PC-3 (cell line): ENCODE measurements at regions not wholly inside any gene's neighbourhood (a gene's known extent, or its start where the extent isn't known, plus 50 kb on each side); places are given as distances from the start of the nearest gene placed in this dataset.

Experiments used
- ATAC-seq: fragments of 200-7000 bp; cut with Tn5 transposase; 2 replicates; pipeline ENCODE4 v1.9.1; 2020; ENCODE audit warnings: mild to moderate bottlenecking, moderate library complexity
- BruUV-seq: library from RNA; stranded (reverse); fragments of 400-500 nt; replicated peaks from 2 replicates; lab custom pipeline; 2021; lab: Mats Ljungman, UMichigan
- CTCF ChIA-PET: fragments of 300-600 bp; sonication (Branson Sonifier 250); formaldehyde crosslinking; loops from one replicate; lab custom pipeline; 2022; ENCODE audit warnings: antibody characterized with exemption; lab: Charles Lee
- POLR2A ChIA-PET: fragments of 300-600 bp; sonication (Branson Sonifier 250); formaldehyde crosslinking; loops from one replicate; lab custom pipeline; 2022; ENCODE audit warnings: antibody characterized with exemption; ENCODE audit not compliant: unreplicated experiment; lab: Charles Lee
- DNase-seq: peaks from one replicate; pipeline ENCODE4 v3.0.0-alpha.2; 2015
- H2AFZ ChIP-seq: fragments of 300-600 bp; sonication (generic); 2 replicates; pipeline ENCODE4 v1.6.0; 2016; ENCODE audit warnings: antibody characterized with exemption, low read length
- H3F3A ChIP-seq: fragments of 300-600 bp; sonication (generic); one replicate; pipeline ENCODE4 v1.6.0; 2017; ENCODE audit warnings: antibody characterized with exemption, low read length, control low read depth, mild to moderate bottlenecking; ENCODE audit not compliant: unreplicated experiment
- H3K27ac ChIP-seq: fragments of 300-600 bp; sonication (generic); 2 replicates; pipeline ENCODE4 v1.5.1; 2016; ENCODE audit warnings: mild to moderate bottlenecking, low read length
- H3K27me3 ChIP-seq: fragments of 300-600 bp; sonication (generic); 2 replicates; pipeline ENCODE4 v1.6.1; 2016; ENCODE audit warnings: low read length, mixed read lengths
- H3K36me3 ChIP-seq: fragments of 300-600 bp; sonication (generic); 2 replicates; pipeline ENCODE4 v1.6.1; 2016; ENCODE audit warnings: low read depth, mixed run types, low read length, mixed read lengths
- H3K4me1 ChIP-seq: fragments of 300-600 bp; sonication (generic); 2 replicates; pipeline ENCODE4 v1.5.1; 2016; ENCODE audit warnings: low read length; ENCODE audit not compliant: insufficient read depth
- H3K4me2 ChIP-seq: fragments of 300-600 bp; sonication (generic); 2 replicates; pipeline ENCODE4 v1.6.0; 2016; ENCODE audit warnings: low read length
- H3K4me3 ChIP-seq: fragments of 300-600 bp; sonication (generic); 2 replicates; pipeline ENCODE4 v1.5.1; 2016; ENCODE audit warnings: mild to moderate bottlenecking, low read length, mixed read lengths
- H3K79me2 ChIP-seq: fragments of 300-600 bp; sonication (generic); 2 replicates; pipeline ENCODE4 v1.6.1; 2017; ENCODE audit warnings: low read length, mixed read lengths
- H3K9ac ChIP-seq: fragments of 300-600 bp; sonication (generic); 2 replicates; pipeline ENCODE4 v1.6.0; 2016; ENCODE audit warnings: mild to moderate bottlenecking, low read length
- H3K9me2 ChIP-seq: fragments of 300-600 bp; sonication (generic); replicated peaks from 2 replicates; pipeline ENCODE4 v1.6.1; 2016; ENCODE audit warnings: mixed run types, low read length, mixed read lengths
- H3K9me3 ChIP-seq: fragments of 300-600 bp; sonication (generic); 2 replicates; pipeline ENCODE4 v1.6.1; 2016; ENCODE audit warnings: low read length, mixed read lengths
- H4K20me1 ChIP-seq: fragments of 300-600 bp; sonication (generic); 2 replicates; pipeline ENCODE4 v1.6.1; 2016; ENCODE audit warnings: low read length, mixed read lengths
- EZH2 ChIP-seq: fragments of 300-600 bp; sonication (generic); IDR thresholded peaks from one replicate; pipeline ENCODE4 v1.6.1; 2017; ENCODE audit warnings: antibody characterized with exemption, mild to moderate bottlenecking, low read length; ENCODE audit not compliant: unreplicated experiment
- EZH2phosphoT487 ChIP-seq: fragments of 300-600 bp; sonication (generic); IDR thresholded peaks from 2 replicates; pipeline ENCODE4 v1.6.1; 2018; ENCODE audit warnings: mild to moderate bottlenecking, antibody characterized with exemption, low read length, borderline replicate concordance
- intact Hi-C: fragments of 100-400 bp; cut with micrococcal nuclease; formaldehyde crosslinking; loops from 2 replicates; pipeline ENCODE4 v1.9.0; 2023
- TF ChIP-seq, protein P1 (sequence below): fragments of 300-600 bp; sonication (generic); conservative IDR thresholded peaks from 2 replicates; pipeline ENCODE4 v1.5.1; 2017; ENCODE audit warnings: antibody characterized with exemption, low read depth, mild to moderate bottlenecking, low read length

DNA sequence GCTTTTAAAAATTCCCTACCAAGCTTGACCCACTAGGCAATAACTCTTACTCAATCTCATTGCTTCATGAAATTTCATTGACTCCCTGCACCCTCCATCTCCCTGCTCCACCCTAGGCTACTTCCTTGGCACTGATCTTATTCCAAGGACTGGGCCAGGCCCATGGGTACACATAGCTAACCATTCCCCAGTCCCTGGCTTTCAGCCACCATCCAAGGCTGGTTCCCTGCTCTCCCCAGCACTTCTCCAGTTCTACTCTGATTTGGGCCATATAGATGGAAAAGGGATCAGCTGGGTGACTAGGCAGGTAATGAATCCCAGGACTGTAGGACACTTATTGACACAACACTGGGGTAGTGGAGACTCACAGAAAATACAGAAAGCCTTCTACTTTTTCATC lies 88.1 kb upstream of the NEO1 start:
- Histone ChIP-seq H3K4me3 (no peak overlapping the region), H3K4me2 (no peak overlapping the region), H3K9me3 (no peaks in the 10 kb centered on the region), H4K20me1 (no peaks in the 10 kb centered on the region), H3K36me3 (no peaks in the 10 kb centered on the region), H3K9me2 (no peaks in the 10 kb centered on the region), H3K79me2 (no peaks in the 10 kb centered on the region), H3K27ac (no peak overlapping the region), H3K27me3 (peaks cover under 1% of the 10 kb centered on the region; the same call in 1 of the 2 replicates), H3K4me1 (no peaks in the 10 kb centered on the region), H3K9ac (no peak overlapping the region), H2AFZ (no peak overlapping the region), H3F3A (no peaks in the 10 kb centered on the region)
- ATAC-seq (no peak), DNase-seq (no peak)
- intact Hi-C loops = no loop called here
- TF ChIP-seq EZH2 = no peak
- TF ChIP-seq EZH2phosphoT487 = no peak
- TF ChIP-seq, protein P1, sequence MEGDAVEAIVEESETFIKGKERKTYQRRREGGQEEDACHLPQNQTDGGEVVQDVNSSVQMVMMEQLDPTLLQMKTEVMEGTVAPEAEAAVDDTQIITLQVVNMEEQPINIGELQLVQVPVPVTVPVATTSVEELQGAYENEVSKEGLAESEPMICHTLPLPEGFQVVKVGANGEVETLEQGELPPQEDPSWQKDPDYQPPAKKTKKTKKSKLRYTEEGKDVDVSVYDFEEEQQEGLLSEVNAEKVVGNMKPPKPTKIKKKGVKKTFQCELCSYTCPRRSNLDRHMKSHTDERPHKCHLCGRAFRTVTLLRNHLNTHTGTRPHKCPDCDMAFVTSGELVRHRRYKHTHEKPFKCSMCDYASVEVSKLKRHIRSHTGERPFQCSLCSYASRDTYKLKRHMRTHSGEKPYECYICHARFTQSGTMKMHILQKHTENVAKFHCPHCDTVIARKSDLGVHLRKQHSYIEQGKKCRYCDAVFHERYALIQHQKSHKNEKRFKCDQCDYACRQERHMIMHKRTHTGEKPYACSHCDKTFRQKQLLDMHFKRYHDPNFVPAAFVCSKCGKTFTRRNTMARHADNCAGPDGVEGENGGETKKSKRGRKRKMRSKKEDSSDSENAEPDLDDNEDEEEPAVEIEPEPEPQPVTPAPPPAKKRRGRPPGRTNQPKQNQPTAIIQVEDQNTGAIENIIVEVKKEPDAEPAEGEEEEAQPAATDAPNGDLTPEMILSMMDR = no peak
- BruUV-seq = no TSS peak
- POLR2A ChIA-PET = no interaction called here
- CTCF ChIA-PET = no interaction called here

DNA sequence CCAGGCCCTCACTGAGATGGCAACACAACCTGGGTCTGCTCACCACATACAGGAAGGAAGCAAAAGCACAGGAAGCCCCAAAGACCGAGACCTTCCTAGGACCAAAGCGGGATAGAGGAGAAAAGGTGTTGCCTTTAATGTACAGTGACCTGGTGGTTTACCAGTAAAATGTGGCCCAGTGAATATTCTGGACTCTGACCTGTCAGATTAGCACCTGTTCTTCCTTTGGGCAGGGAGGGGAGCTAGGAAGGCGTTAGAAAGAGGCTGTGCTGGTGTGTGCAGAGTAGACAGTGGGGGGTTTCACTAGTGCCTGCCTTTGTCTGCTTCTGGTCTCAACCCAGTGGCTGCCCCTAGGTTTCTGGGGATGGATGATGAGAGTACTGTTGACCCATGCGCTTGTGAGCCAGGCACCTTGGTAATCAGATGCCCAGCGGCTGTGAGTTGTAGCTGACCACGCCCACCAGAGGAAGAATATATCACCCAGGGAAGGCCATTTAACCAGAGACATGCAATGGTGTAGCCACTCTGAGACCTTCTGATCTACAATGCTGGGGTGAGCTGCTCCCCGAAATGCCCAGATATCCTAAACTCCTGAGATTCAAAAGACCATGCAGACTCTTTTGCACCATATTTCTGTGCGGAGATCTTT lies 90.1 kb upstream of the NEO1 start:
- Histone ChIP-seq H3K4me2 (no peak overlapping the region), H3K27me3 (peaks cover 3% of the 10 kb centered on the region; the same call in 1 of the 2 replicates), H3K36me3 (no peaks in the 10 kb centered on the region), H3K9me3 (no peaks in the 10 kb centered on the region), H3K27ac (no peak overlapping the region), H3K4me1 (no peaks in the 10 kb centered on the region), H3K4me3 (no peak overlapping the region), H3F3A (no peaks in the 10 kb centered on the region), H3K79me2 (no peaks in the 10 kb centered on the region), H2AFZ (no peak overlapping the region), H3K9me2 (no peaks in the 10 kb centered on the region), H3K9ac (no peak overlapping the region), H4K20me1 (no peaks in the 10 kb centered on the region)
- ATAC-seq (no peak), DNase-seq (no peak)
- BruUV-seq = no TSS peak
- ChIA-PET POLR2A (no interaction called here), CTCF (no interaction called here)
- intact Hi-C loops = no loop called here
- TF ChIP-seq EZH2phosphoT487 (no peak), EZH2 (no peak)
- TF ChIP-seq, protein P1 = no peak

DNA sequence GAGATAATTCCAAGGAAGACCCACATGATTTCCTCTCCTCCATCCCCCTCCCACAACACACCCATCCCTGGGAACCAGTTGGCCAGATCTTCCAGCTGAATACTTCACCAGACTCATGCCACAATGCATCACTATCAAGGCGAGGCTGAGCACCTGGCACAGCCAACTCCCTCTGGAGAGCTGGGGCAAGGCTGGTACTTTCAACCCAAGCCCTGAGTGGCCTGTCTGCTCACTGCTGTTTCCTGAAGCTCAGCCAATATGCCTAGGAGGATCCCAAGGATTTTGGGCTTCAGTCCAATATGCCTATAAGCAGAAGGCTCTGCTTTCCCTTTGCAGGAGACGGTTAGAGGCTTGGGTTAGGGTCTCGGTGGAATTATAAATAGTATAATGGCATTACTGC lies 90.9 kb upstream of the NEO1 start:
- Histone ChIP-seq H3K4me1 (no peaks in the 10 kb centered on the region), H2AFZ (no peak overlapping the region), H3F3A (no peaks in the 10 kb centered on the region), H3K9ac (no peak overlapping the region), H3K4me3 (no peak overlapping the region), H3K9me2 (no peaks in the 10 kb centered on the region), H3K79me2 (no peaks in the 10 kb centered on the region), H3K27ac (no peak overlapping the region), H3K4me2 (no peak overlapping the region), H3K27me3 (peaks cover 8% of the 10 kb centered on the region; the same call in 1 of the 2 replicates), H4K20me1 (no peaks in the 10 kb centered on the region), H3K36me3 (no peaks in the 10 kb centered on the region), H3K9me3 (no peaks in the 10 kb centered on the region)
- ATAC-seq (no peak), DNase-seq (no peak)
- ChIA-PET CTCF (no interaction called here), POLR2A (no interaction called here)
- BruUV-seq = no TSS peak
- intact Hi-C loops = no loop called here
- TF ChIP-seq, protein P1 = no peak
- no peak for TF ChIP-seq EZH2
- TF ChIP-seq EZH2phosphoT487 = no peak
